OCI-LY1 (cell line): ENCODE measurements at regions not wholly inside any gene's neighbourhood (a gene's known extent, or its start where the extent isn't known, plus 50 kb on each side); places are given as distances from the start of the nearest gene placed in this dataset.

Source experiments
- CTCF ChIP-seq: fragments of 200-600 bp; sonication (generic), shearing (Covaris generic); IDR thresholded peaks from 2 replicates; pipeline ENCODE4 v1.5.1; 2017; ENCODE audit warnings: mild to moderate bottlenecking, antibody characterized with exemption, low read length, moderate library complexity, mixed read lengths
- EZH2 ChIP-seq: fragments of 200-600 bp; sonication (generic), shearing (Covaris generic); IDR thresholded peaks from 2 replicates; pipeline ENCODE4 v1.8.0; 2017; ENCODE audit warnings: borderline replicate concordance, mixed run types, mild to moderate bottlenecking, antibody characterized with exemption, low read length, moderate library complexity, mixed read lengths

GRCh38 chr2:176449852-176450251, 180.6 kb downstream of the MTX2 start:
- no peak for TF ChIP-seq CTCF
- TF ChIP-seq EZH2, result no peak
